AG04450 (cell line): ENCODE measurements at regions not wholly inside any gene's neighbourhood (a gene's known extent, or its start where the extent isn't known, plus 50 kb on each side); places are given as distances from the start of the nearest gene placed in this dataset.

Experiments used
- CTCF ChIA-PET: fragments of 300-600, 350-600 bp; formaldehyde crosslinking; extraction: SDS; loops from one replicate; lab custom pipeline; 2022; ENCODE audit warnings: antibody characterized with exemption, inconsistent platforms; lab: Charles Lee
- POLR2A ChIA-PET: fragments of 350-600 bp; formaldehyde crosslinking; extraction: SDS; loops from one replicate; lab custom pipeline; 2021; ENCODE audit warnings: antibody characterized with exemption, inconsistent platforms; lab: Yijun Ruan, JAX
- DNase-seq: peaks from one replicate; pipeline ENCODE4 v3.0.0-alpha.2; 2011; ENCODE audit warnings: low read depth, low spot score
- H3K27ac ChIP-seq: one replicate; pipeline ENCODE4 v1.5.1; 2012; ENCODE audit warnings: low read depth, low read length, control low read depth
- H3K27me3 ChIP-seq: one replicate; pipeline ENCODE4 v1.6.0; 2012; ENCODE audit warnings: low read length; ENCODE audit not compliant: control insufficient read depth, insufficient read depth
- H3K4me3 ChIP-seq: 2 replicates; pipeline ENCODE4 v1.5.1; 2011; ENCODE audit warnings: mild to moderate bottlenecking, low read depth, low read length, control low read depth
- H3K9me3 ChIP-seq: 2 replicates; pipeline ENCODE4 v1.5.1; 2012; ENCODE audit warnings: low read length; ENCODE audit not compliant: control insufficient read depth, insufficient read depth
- TF ChIP-seq, protein P1 (sequence below): IDR thresholded peaks from 2 replicates; pipeline ENCODE4 v1.5.1; 2011; ENCODE audit warnings: low read depth, low read length, control low read depth, inconsistent platforms

GRCh38 chr2:150230616-150231015, 256.9 kb downstream of the RND3 start:
- DNase-seq: no peak
- TF ChIP-seq, protein P1, sequence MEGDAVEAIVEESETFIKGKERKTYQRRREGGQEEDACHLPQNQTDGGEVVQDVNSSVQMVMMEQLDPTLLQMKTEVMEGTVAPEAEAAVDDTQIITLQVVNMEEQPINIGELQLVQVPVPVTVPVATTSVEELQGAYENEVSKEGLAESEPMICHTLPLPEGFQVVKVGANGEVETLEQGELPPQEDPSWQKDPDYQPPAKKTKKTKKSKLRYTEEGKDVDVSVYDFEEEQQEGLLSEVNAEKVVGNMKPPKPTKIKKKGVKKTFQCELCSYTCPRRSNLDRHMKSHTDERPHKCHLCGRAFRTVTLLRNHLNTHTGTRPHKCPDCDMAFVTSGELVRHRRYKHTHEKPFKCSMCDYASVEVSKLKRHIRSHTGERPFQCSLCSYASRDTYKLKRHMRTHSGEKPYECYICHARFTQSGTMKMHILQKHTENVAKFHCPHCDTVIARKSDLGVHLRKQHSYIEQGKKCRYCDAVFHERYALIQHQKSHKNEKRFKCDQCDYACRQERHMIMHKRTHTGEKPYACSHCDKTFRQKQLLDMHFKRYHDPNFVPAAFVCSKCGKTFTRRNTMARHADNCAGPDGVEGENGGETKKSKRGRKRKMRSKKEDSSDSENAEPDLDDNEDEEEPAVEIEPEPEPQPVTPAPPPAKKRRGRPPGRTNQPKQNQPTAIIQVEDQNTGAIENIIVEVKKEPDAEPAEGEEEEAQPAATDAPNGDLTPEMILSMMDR: no peak
- Histone ChIP-seq H3K4me3 (no peak overlapping the region), H3K27me3 (no peaks in the 10 kb centered on the region), H3K9me3 (no peaks in the 10 kb centered on the region), H3K27ac (no peak overlapping the region)
- ChIA-PET CTCF (interaction anchor here (1.0 kb wide), 1 partner anchor 1009 kb away, joined by 3 read pairs; no protein-coding TSS in a partner anchor), POLR2A (no interaction called here)

GRCh38 chr2:150230004-150230403, 257.5 kb downstream of the RND3 start:
- ChIA-PET CTCF (no interaction called here), POLR2A (no interaction called here)
- TF ChIP-seq, protein P1: no peak
- H3K27me3 ChIP-seq: no peaks in the 10 kb centered on the region
- H3K9me3 ChIP-seq: no peaks in the 10 kb centered on the region
- H3K27ac ChIP-seq: no peak overlapping the region
- H3K4me3 ChIP-seq: no peak overlapping the region
- no peak for DNase-seq

GRCh38 chr2:150228936-150229335, 258.5 kb downstream of the RND3 start:
- CTCF ChIA-PET: no interaction called here
- TF ChIP-seq, protein P1: no peak
- no peaks in the 10 kb centered on the region for H3K27me3 ChIP-seq
- no peak overlapping the region for H3K4me3 ChIP-seq
- POLR2A ChIA-PET: no interaction called here
- no peak overlapping the region for H3K27ac ChIP-seq
- no peak for DNase-seq
- no peaks in the 10 kb centered on the region for H3K9me3 ChIP-seq

- CTCF ChIA-PET: no interaction called here
- Histone ChIP-seq H3K27me3 (no peaks in the 10 kb centered on the region), H3K4me3 (no peak overlapping the region), H3K27ac (no peak overlapping the region), H3K9me3 (no peaks in the 10 kb centered on the region)
- TF ChIP-seq, protein P1: no peak
- POLR2A ChIA-PET: no interaction called here
- DNase-seq: no peak
These were observed 262.4 kb downstream of the RND3 start for GRCh38 chr2:150225030-150225429.

DNA sequence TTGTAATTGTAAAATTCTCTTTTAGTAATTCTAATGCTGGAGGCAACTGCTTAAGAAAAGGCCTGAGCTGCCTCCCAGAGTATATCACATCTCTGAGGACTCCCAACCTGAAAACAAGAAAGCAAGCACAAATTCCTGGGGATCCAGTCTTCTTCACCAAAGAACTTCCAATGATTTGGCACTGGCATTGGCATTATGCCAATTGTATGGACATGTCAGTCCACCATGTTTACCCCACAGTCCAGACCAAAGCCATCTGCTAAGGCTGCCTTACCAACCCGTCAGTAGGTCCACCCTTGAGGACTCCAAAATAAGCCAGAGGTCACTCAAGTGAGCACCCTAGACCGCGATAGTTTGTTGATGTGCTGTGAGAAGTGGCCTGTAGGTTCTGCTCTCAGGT, 263.1 kb downstream of the RND3 start:
- Histone ChIP-seq H3K27ac (no peak overlapping the region), H3K4me3 (no peak overlapping the region), H3K9me3 (no peaks in the 10 kb centered on the region), H3K27me3 (no peaks in the 10 kb centered on the region)
- TF ChIP-seq, protein P1: no peak
- DNase-seq: no peak
- POLR2A ChIA-PET: no interaction called here
- CTCF ChIA-PET: no interaction called here
